HL-60 (cell line): ENCODE measurements at regions not wholly inside any gene's neighbourhood (a gene's known extent, or its start where the extent isn't known, plus 50 kb on each side); places are given as distances from the start of the nearest gene placed in this dataset.

Experiments
- CTCF ChIP-seq: IDR thresholded peaks from one replicate; pipeline ENCODE4 v1.5.1; 2011; ENCODE audit warnings: low read length, control low read depth, inconsistent platforms; ENCODE audit not compliant: insufficient read depth
- GABPA ChIP-seq: IDR thresholded peaks from 2 replicates; pipeline ENCODE4 v1.6.1; 2012; ENCODE audit warnings: low read depth
- POLR2AphosphoS5 ChIP-seq: IDR thresholded peaks from 2 replicates; pipeline ENCODE4 v1.6.1; 2012; ENCODE audit warnings: low read depth
- REST ChIP-seq: IDR thresholded peaks from 2 replicates; pipeline ENCODE4 v1.6.1; 2012; ENCODE audit warnings: low read depth; ENCODE audit not compliant: insufficient replicate concordance

DNA sequence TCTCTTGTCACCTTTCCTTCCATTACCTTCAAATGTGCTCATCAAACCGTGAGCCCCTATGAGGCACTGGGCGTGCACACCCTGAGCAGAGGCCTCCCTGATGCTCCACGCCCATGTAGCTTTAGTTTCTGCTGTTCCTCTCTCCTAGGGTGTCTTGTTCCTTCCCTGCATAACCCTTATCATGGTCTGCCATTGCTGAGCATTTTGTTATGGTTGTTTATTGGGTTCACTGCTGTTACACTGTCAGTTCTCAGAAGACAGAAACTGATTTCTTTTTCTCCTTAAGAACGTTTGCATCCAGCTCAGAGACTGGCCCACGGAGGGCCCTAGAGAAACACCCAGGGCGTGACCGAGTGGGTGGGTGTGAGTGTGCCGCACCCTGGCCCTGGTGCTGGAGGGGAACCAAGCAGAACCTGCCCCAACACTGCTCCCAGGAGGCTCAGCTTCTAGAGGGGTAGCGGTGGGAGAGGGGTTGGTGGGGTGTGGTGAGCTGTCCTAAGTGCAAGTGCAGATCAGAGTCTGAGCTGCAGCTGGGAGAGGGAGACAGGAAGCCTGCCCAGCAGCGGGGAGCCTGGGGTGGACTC is 61.4 kb upstream of the URI1 start:
- TF ChIP-seq CTCF (no peak), GABPA (no peak), POLR2AphosphoS5 (no peak), REST (no peak)
